ENCODE measurements at regions not wholly inside any gene's neighbourhood (a gene's known extent, or its start where the extent isn't known, plus 50 kb on each side); places are given as distances from the start of the nearest gene placed in this dataset.

GRCh38 chr11:90847268-90847886 is 624.5 kb upstream of the CHORDC1 start:
- Histone ChIP-seq H3K9me3 (ENCODE audit: control insufficient read depth in 5 of 5, low read length in 5 of 5) (no peaks in the 10 kb centered on the region), H3K9ac (ENCODE audit: low read length in 5 of 5) (no peak overlapping the region), H3K27ac (ENCODE audit: low read depth, low read length) (no peak overlapping the region), H3K36me3 (ENCODE audit: control insufficient read depth in 5 of 5, insufficient read depth in 5 of 5, low read length in 5 of 5) (no peaks in the 10 kb centered on the region), H3K27me3 (ENCODE audit: control insufficient read depth in 5 of 5, insufficient read depth in 4 of 5, low read length in 5 of 5) (no peaks in the 10 kb centered on the region), H3K4me1 (ENCODE audit: control insufficient read depth in 5 of 5, insufficient read depth in 5 of 5, low read length in 5 of 5) (no peaks in the 10 kb centered on the region), H3K4me3 (ENCODE audit: low read depth in 1 of 5, low read length in 5 of 5) (no peak overlapping the region)

- Histone ChIP-seq H3K27me3 (ENCODE audit: control insufficient read depth in 5 of 5, insufficient read depth in 4 of 5, low read length in 5 of 5) (no peaks in the 10 kb centered on the region), H3K36me3 (ENCODE audit: control insufficient read depth in 5 of 5, insufficient read depth in 5 of 5, low read length in 5 of 5) (no peaks in the 10 kb centered on the region), H3K9me3 (ENCODE audit: control insufficient read depth in 5 of 5, low read length in 5 of 5) (no peaks in the 10 kb centered on the region), H3K4me3 (ENCODE audit: low read depth in 1 of 5, low read length in 5 of 5) (no peak overlapping the region), H3K27ac (ENCODE audit: low read depth, low read length) (no peak overlapping the region), H3K9ac (ENCODE audit: low read length in 5 of 5) (no peak overlapping the region), H3K4me1 (ENCODE audit: control insufficient read depth in 5 of 5, insufficient read depth in 5 of 5, low read length in 5 of 5) (no peaks in the 10 kb centered on the region)
Observed at GRCh38 chr11:90846628-90847027, 623.8 kb upstream of the CHORDC1 start.

DNA sequence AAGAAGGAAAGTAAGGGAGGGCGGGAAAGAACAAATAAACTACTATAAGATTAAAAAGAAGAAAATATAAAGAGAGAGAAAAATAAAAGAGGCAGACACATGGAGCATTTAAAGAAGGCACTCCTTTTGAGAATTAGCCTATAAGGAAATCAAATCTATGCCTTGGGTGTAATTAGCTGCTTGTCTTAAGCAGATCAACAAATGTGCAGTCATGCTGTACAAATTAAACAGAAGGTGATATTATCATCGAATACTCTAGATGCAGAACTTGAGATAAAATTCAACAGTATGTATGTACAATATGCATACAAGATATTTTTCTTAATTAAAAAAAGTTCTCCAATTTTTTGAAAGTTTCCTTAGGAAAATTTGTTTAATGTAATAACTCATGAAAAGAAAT is 623.0 kb upstream of the CHORDC1 start:
- no peaks in the 10 kb centered on the region for H3K4me1 ChIP-seq (ENCODE audit: control insufficient read depth in 5 of 5, insufficient read depth in 5 of 5, low read length in 5 of 5)
- H3K9ac ChIP-seq (ENCODE audit: low read length in 5 of 5), result no peak overlapping the region
- no peak overlapping the region for H3K4me3 ChIP-seq (ENCODE audit: low read depth in 1 of 5, low read length in 5 of 5)
- H3K36me3 ChIP-seq (ENCODE audit: control insufficient read depth in 5 of 5, insufficient read depth in 5 of 5, low read length in 5 of 5), result no peaks in the 10 kb centered on the region
- no peak overlapping the region for H3K27ac ChIP-seq (ENCODE audit: low read depth, low read length)
- H3K9me3 ChIP-seq (ENCODE audit: control insufficient read depth in 5 of 5, low read length in 5 of 5), result no peaks in the 10 kb centered on the region
- H3K27me3 ChIP-seq (ENCODE audit: control insufficient read depth in 5 of 5, insufficient read depth in 4 of 5, low read length in 5 of 5), result no peaks in the 10 kb centered on the region

DNA sequence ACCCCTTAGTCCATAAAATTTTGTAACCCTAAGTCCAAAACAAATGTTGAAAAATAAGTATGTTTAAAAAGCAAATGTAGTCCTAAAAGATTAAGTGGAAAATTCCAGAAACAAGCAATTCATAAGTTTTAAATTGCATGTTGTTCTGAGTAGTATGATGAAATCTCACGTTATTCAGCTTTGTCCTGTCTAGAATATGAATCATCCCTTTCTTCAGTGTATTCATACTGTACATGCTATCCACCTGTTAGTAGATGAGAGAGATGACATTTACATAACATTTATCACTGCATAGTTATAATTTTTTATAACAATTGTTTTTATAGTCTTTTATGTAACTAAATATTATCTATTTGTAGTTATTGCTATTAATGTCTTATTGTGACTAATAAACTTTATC is 622.3 kb upstream of the CHORDC1 start:
- no peaks in the 10 kb centered on the region for H3K4me1 ChIP-seq (ENCODE audit: control insufficient read depth in 5 of 5, insufficient read depth in 5 of 5, low read length in 5 of 5)
- no peak overlapping the region for H3K27ac ChIP-seq (ENCODE audit: low read depth, low read length)
- no peaks in the 10 kb centered on the region for H3K9me3 ChIP-seq (ENCODE audit: control insufficient read depth in 5 of 5, low read length in 5 of 5)
- H3K36me3 ChIP-seq (ENCODE audit: control insufficient read depth in 5 of 5, insufficient read depth in 5 of 5, low read length in 5 of 5), result no peaks in the 10 kb centered on the region
- no peak overlapping the region for H3K4me3 ChIP-seq (ENCODE audit: low read depth in 1 of 5, low read length in 5 of 5)
- no peak overlapping the region for H3K9ac ChIP-seq (ENCODE audit: low read length in 5 of 5)
- H3K27me3 ChIP-seq (ENCODE audit: control insufficient read depth in 5 of 5, insufficient read depth in 4 of 5, low read length in 5 of 5), result no peaks in the 10 kb centered on the region

DNA sequence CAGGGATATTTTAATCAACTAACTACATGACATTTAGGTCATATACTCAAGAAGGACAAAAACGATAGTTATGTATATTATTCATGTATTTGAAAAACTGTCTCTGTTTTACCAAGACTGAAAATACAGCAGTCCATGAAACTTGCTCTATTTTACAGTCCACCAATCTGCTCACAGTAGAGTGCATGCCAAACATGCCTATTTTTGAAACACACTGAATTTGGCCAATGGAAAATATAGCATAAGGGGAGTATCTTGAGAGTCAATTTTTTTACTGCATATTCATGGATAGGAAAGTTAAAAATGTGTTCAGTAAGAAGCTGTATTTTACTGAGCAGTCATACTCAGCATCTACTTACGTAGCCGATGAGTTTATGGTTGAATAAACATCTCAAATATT is 621.2 kb upstream of the CHORDC1 start:
- Histone ChIP-seq H3K9ac (ENCODE audit: low read length in 5 of 5) (no peak overlapping the region), H3K27me3 (ENCODE audit: control insufficient read depth in 5 of 5, insufficient read depth in 4 of 5, low read length in 5 of 5) (no peaks in the 10 kb centered on the region), H3K4me3 (ENCODE audit: low read depth in 1 of 5, low read length in 5 of 5) (no peak overlapping the region), H3K9me3 (ENCODE audit: control insufficient read depth in 5 of 5, low read length in 5 of 5) (no peaks in the 10 kb centered on the region), H3K27ac (ENCODE audit: low read depth, low read length) (no peak overlapping the region), H3K36me3 (ENCODE audit: control insufficient read depth in 5 of 5, insufficient read depth in 5 of 5, low read length in 5 of 5) (no peaks in the 10 kb centered on the region), H3K4me1 (ENCODE audit: control insufficient read depth in 5 of 5, insufficient read depth in 5 of 5, low read length in 5 of 5) (no peaks in the 10 kb centered on the region)

- H3K27me3 ChIP-seq (ENCODE audit: control insufficient read depth in 5 of 5, insufficient read depth in 4 of 5, low read length in 5 of 5), result no peaks in the 10 kb centered on the region
Observed at GRCh38 chr11:90842681-90843080, 619.8 kb upstream of the CHORDC1 start.

DNA sequence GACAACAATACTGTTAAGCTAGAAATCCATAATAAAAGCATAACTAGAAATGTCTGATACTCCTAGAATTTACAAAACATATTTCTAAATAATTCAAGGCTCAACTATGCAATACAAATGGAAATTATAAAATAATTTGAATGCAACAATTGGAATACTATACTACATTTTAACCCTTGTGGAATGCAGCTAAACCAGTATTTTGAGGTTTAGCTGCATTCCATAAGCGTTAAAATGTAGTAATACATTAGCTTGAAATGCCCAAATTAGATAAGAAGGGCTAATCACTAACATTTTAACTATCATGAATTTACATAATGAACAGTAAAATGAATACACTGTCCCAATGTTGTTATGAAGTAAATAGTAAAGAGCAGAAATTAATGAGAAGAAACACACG is 617.2 kb upstream of the CHORDC1 start:
- H3K27me3 ChIP-seq (ENCODE audit: control insufficient read depth in 5 of 5, insufficient read depth in 4 of 5, low read length in 5 of 5), result no peaks in the 10 kb centered on the region
- H3K4me1 ChIP-seq (ENCODE audit: control insufficient read depth in 5 of 5, insufficient read depth in 5 of 5, low read length in 5 of 5), result no peaks in the 10 kb centered on the region
- no peaks in the 10 kb centered on the region for H3K36me3 ChIP-seq (ENCODE audit: control insufficient read depth in 5 of 5, insufficient read depth in 5 of 5, low read length in 5 of 5)
- no peak overlapping the region for H3K4me3 ChIP-seq (ENCODE audit: low read depth in 1 of 5, low read length in 5 of 5)
- H3K27ac ChIP-seq (ENCODE audit: low read depth, low read length), result no peak overlapping the region
- no peak overlapping the region for H3K9ac ChIP-seq (ENCODE audit: low read length in 5 of 5)
- H3K9me3 ChIP-seq (ENCODE audit: control insufficient read depth in 5 of 5, low read length in 5 of 5), result no peaks in the 10 kb centered on the region

More at GRCh38 chr11:90842681-90843080, 619.8 kb upstream of the CHORDC1 start:
- H3K27ac ChIP-seq (ENCODE audit: low read depth, low read length), result no peak overlapping the region
- H3K4me3 ChIP-seq (ENCODE audit: low read depth in 1 of 5, low read length in 5 of 5), result no peak overlapping the region
- H3K9me3 ChIP-seq (ENCODE audit: control insufficient read depth in 5 of 5, low read length in 5 of 5), result no peaks in the 10 kb centered on the region
- no peaks in the 10 kb centered on the region for H3K4me1 ChIP-seq (ENCODE audit: control insufficient read depth in 5 of 5, insufficient read depth in 5 of 5, low read length in 5 of 5)
- no peak overlapping the region for H3K9ac ChIP-seq (ENCODE audit: low read length in 5 of 5)
- H3K36me3 ChIP-seq (ENCODE audit: control insufficient read depth in 5 of 5, insufficient read depth in 5 of 5, low read length in 5 of 5), result no peaks in the 10 kb centered on the region

GRCh38 chr11:90836031-90836430 is 613.2 kb upstream of the CHORDC1 start:
- Histone ChIP-seq H3K4me1 (ENCODE audit: control insufficient read depth in 5 of 5, insufficient read depth in 5 of 5, low read length in 5 of 5) (no peaks in the 10 kb centered on the region), H3K27me3 (ENCODE audit: control insufficient read depth in 5 of 5, insufficient read depth in 4 of 5, low read length in 5 of 5) (no peaks in the 10 kb centered on the region), H3K36me3 (ENCODE audit: control insufficient read depth in 5 of 5, insufficient read depth in 5 of 5, low read length in 5 of 5) (no peaks in the 10 kb centered on the region), H3K9ac (ENCODE audit: low read length in 5 of 5) (no peak overlapping the region), H3K4me3 (ENCODE audit: low read depth in 1 of 5, low read length in 5 of 5) (no peak overlapping the region), H3K9me3 (ENCODE audit: control insufficient read depth in 5 of 5, low read length in 5 of 5) (no peaks in the 10 kb centered on the region), H3K27ac (ENCODE audit: low read depth, low read length) (no peak overlapping the region)

- H3K4me3 ChIP-seq (ENCODE audit: low read depth in 1 of 5, low read length in 5 of 5), result no peak overlapping the region
- H3K36me3 ChIP-seq (ENCODE audit: control insufficient read depth in 5 of 5, insufficient read depth in 5 of 5, low read length in 5 of 5), result no peaks in the 10 kb centered on the region
- H3K4me1 ChIP-seq (ENCODE audit: control insufficient read depth in 5 of 5, insufficient read depth in 5 of 5, low read length in 5 of 5), result no peaks in the 10 kb centered on the region
- H3K27ac ChIP-seq (ENCODE audit: low read depth, low read length), result no peak overlapping the region
- peaks cover 0 to 3% (median 0%) of the 10 kb centered on the region in 5 donors for H3K27me3 ChIP-seq (ENCODE audit: control insufficient read depth in 5 of 5, insufficient read depth in 4 of 5, low read length in 5 of 5)
- H3K9ac ChIP-seq (ENCODE audit: low read length in 5 of 5), result no peak overlapping the region
- H3K9me3 ChIP-seq (ENCODE audit: control insufficient read depth in 5 of 5, low read length in 5 of 5), result no peaks in the 10 kb centered on the region
Observed at GRCh38 chr11:90823446-90823845, 600.6 kb upstream of the CHORDC1 start.

GRCh38 chr11:90822996-90823395 is 600.1 kb upstream of the CHORDC1 start:
- H3K36me3 ChIP-seq (ENCODE audit: control insufficient read depth in 5 of 5, insufficient read depth in 5 of 5, low read length in 5 of 5), result no peaks in the 10 kb centered on the region
- no peaks in the 10 kb centered on the region for H3K9me3 ChIP-seq (ENCODE audit: control insufficient read depth in 5 of 5, low read length in 5 of 5)
- H3K9ac ChIP-seq (ENCODE audit: low read length in 5 of 5), result no peak overlapping the region
- peaks cover 0 to 3% (median 0%) of the 10 kb centered on the region in 5 donors for H3K27me3 ChIP-seq (ENCODE audit: control insufficient read depth in 5 of 5, insufficient read depth in 4 of 5, low read length in 5 of 5)
- H3K27ac ChIP-seq (ENCODE audit: low read depth, low read length), result no peak overlapping the region
- H3K4me1 ChIP-seq (ENCODE audit: control insufficient read depth in 5 of 5, insufficient read depth in 5 of 5, low read length in 5 of 5), result no peaks in the 10 kb centered on the region
- H3K4me3 ChIP-seq (ENCODE audit: low read depth in 1 of 5, low read length in 5 of 5), result no peak overlapping the region
